GM19463 (cell line): ENCODE measurements at regions not wholly inside any gene's neighbourhood (a gene's known extent, or its start where the extent isn't known, plus 50 kb on each side); places are given as distances from the start of the nearest gene placed in this dataset.
A peak's percentile ranks its signal among the peaks of the same experiment; 100 is the strongest.

ENCODE experiments used
- ATAC-seq: cut with Tn5 transposase; IDR thresholded peaks from one replicate; pipeline ENCODE4 v1.9.1; 2021; ENCODE audit warnings: mild to moderate bottlenecking, moderate library complexity; ENCODE audit not compliant: unreplicated experiment

DNA sequence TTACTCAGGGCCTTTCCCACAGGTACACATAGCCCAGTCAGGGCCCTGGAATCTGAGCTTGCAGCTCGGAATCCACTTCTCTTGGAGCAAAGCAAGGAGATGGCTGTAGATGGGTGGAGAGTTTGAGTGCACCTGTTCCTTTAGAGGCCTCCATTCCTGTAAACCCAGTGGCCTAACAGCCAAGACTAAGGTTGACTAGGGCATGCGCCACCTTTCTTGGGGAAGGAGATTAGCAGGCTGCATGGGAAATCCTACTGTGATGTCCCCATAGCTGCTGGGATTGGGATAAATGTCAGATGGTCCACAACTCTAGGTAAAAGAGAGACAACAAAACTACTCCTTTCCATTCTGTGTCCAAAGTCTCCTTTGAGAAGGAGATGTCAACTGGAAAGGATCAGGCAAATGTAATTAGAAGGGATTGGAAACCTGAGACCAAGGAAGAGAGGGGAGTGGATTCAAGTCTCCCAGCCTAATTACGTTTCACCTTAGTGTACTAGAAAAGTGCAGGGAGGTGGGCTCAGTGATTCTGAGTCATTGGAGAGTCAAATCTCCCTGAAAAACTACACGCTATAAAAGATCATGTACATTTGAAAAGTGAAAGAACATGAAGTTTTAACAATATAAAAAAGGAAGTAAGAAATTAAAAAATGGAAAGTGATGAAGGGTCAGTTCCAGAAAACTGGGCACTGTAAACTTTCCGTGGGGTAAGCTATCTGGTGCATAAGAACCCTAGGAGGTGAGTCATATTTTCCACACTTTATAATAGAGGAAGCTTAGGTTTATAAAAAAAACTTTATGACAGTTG, 104.2 kb downstream of the SEC61B start:
- no peak for ATAC-seq

DNA sequence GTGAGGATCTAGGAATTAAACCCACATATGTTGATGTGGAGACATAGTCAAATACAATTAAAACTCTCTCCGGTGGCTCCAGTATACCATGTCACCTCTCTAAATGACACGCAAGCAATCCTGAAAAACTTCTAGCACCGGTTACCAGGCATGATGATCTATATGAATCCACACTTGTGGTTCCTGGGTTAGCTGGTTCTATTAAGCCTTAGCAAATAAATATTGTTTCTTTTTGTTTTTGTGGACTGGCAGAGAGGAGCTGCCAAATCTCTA, 104.8 kb downstream of the SEC61B start:
- no peak for ATAC-seq

DNA sequence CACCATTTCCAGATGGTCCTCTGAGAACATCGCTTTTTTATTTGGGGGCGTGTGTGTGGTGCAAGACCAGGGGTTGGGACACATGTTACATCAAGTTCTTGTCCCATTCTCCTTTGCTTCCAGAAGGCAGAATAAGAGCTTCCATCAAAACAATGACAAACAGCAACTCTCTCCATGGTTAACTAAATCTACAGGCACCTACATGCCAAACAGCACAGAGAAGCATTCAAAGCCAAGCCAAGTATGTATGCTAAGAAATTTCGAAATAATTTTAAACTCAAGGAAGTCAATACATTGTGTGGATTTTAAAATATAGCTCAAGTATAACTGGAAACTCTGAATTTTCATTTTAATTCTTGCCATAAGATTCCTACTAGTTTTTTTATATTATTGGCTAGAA, 105.6 kb downstream of the SEC61B start:
- ATAC-seq = no peak

DNA sequence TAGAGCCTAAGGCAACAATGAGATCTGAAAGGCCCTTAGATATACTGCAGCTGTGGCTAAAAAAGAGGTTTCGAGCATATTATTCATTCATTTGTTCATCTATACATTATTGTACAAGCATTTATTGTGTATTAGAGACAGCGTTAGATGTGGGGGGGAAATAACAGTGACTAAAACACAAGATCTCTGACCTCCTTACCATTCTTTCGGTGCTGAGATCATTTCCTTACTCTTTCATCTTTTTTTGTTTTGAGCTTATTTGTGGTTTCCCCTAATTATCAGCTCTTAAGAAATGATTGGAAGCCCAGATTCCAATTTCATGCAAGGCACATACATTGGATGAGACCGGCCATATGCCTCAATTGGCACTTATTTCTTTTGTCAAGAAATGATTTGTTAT, 113.2 kb downstream of the SEC61B start:
- ATAC-seq = no peak

DNA sequence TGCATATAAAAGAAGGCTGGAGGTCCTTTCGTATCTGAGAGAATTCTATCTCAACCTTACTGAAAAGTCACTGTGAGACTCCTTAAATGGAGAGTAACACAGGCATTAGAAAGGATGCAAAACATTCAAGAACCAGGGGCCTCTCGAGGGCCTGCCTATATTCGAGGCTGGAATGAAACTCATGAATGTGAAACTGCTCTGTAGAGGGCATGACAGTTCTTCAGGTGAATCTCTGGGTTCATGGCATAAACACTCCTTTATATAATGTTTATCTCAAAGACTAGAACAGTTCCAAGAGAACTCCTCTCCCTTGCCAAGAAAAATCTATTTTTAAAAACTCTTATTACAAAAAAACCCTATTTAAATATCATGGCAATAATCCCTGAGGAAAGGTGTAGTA, 113.9 kb downstream of the SEC61B start:
- ATAC-seq = no peak

DNA sequence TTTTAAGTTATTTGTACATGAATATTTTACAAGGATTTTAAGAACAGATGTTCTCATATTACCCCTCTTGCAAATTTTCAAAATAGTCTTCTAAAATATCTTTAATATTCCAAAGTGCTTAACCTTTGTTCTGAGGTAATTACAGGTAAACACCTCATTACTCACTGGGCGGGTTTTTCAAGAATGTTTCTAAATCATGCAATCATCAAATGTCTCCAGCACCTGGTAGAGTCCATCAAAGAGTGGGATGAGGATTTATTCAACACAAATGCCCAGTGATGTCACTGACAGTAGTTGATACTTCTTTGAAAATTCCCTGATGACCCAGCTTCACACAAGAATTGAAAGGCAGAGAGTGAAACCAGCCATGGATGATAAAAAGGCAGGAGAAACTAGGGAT, 114.4 kb downstream of the SEC61B start:
- ATAC-seq = no peak

DNA sequence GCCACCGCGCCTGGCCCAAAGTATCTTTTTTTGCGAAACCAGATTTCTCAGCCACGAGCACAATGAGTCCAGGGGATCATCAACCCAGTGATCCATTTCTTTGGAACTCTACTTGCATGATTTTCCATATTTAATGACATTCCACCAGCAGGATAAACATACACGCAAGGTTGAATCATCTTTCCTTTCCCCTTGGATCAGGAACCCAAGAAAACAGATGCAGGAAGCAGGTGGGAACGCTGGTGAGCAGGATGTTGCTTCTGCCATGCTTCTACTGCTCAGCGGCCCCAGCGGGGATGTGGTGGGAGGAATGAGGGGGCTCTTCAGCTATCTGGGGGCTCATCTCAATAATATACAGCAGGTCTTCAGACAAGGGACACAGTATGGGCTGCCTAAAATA, 118.2 kb downstream of the SEC61B start:
- no peak for ATAC-seq

DNA sequence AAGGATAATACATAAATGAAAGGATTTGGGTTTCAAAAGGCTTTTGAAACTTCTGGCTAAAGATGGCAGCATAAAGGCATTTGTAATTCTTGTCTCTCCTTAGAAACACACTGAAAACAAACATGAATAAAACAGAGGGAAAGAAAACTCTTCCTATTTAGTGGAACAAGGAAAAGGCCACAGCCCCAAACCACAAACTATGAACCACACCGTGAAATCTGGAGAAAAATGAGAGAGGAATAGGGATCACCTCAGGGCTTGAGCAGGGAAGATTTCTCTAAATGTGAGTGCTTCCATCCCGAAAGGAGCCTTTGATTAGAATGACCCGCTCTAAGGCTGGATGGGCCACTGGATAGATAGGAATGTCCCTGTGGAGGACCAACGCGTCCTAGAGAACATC, 119.6 kb downstream of the SEC61B start:
- no peak for ATAC-seq

DNA sequence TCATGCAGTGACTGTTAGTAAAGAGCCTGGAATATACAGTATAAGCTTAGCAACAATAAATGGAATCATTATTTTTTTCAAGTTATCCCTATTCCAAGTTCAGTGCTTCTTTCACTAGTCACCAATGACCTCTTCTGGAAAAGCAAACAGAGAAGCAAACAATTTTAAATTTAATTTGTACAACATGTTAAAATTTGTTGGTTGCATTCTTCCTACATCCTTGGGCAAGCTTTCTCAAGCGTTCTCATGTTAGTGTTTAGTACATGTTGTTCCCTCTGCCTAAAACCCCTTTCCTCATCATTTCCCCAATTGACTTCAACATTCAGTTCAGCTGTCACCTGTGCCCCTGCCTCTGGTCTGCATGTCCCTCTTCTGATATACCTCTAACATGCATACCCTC, 123.4 kb downstream of the SEC61B start:
- ATAC-seq = no peak

DNA sequence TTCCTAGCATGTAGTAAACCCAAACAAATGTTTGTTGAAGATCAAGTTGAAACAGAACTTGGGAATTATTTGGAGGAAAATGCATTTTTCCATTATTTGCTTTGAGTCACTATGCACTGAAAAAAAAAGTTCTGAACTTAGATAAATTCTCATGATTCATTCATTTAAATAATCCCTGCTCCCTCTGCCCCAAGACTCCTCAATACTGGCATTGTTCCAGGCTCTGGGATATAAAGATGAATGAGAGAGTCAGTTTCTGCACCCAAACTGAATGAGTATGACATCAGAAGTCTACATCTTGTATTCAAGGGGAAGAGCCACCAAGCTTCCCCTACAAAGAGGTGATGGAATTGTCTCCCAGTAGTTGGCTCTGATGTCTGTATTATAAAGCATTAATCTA, 123.9 kb downstream of the SEC61B start:
- ATAC-seq = no peak

DNA sequence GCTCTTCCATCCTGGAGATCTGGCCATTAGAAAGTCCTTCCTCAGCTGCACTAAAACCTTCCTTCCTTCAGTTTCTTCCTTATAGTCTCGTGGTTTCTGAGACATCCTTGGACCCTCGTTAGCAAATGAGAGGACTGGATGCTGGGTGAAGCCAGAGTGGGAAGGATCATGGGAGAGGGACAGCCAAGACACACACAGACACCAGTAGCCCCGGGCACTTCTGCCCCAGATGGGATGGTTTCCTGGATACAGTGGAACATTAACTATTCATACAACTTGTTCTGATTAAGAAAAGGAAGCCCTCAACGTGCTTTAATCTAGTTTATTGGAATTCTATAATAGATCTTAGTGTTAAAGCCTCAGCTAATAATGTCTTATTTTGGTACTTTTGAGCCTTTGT, 125.5 kb downstream of the SEC61B start:
- ATAC-seq = no peak

DNA sequence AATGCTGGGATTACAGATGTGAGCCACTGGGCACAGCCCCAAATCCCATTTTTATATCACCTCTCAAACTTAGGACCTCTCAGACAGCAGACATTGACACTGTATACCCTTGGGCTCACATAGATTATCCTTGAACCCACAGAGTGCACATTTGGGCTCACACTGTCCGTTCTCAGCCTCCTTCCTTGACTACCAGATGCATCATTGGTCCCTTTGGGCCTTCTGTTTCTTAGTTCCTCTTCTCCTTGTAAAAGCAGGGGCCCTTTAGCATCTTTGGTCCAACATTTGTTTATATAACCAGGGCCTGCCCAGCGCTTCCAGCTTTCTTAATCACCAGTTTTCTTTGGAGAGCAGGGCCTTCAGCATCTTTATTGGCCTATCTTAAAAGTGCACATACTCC, 126.2 kb downstream of the SEC61B start:
- ATAC-seq = no peak

DNA sequence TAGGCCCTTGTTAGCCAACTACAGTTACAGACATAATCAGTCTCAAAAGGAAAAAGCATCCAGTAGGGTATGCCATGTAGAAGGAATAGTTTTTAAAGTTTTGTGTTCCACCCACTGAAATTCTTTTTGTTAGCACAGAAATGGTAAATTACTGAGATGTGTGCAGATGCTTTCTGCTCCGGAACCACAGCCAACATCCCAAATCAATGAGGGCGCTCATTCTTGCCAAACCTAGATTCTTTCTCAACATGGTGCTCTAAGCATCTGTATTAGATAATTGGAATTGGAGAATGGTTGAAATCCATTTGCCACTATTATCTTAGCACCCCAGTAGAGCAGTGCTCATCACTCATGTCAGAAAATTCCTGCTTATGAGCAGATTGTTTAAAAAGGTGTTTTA, 127.8 kb downstream of the SEC61B start:
- ATAC-seq = no peak

DNA sequence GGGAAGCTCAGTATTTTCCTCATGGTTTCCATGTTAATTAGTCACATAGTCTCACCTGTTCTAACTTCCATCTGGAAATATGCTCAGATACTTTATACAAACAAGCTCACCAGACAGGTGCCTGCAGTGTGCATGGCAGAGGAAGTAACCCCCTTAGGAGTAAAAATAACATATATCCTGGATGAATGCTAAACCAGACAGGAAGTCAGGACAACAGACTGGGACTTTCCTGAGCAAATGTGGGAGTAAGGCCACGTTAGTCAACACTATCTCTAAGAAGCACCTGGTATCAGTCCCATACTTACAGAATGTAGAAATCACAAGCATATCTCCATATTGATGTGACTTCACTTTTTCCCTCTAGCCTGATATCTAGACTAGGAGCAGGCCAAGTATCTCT, 128.4 kb downstream of the SEC61B start:
- ATAC-seq = no peak

DNA sequence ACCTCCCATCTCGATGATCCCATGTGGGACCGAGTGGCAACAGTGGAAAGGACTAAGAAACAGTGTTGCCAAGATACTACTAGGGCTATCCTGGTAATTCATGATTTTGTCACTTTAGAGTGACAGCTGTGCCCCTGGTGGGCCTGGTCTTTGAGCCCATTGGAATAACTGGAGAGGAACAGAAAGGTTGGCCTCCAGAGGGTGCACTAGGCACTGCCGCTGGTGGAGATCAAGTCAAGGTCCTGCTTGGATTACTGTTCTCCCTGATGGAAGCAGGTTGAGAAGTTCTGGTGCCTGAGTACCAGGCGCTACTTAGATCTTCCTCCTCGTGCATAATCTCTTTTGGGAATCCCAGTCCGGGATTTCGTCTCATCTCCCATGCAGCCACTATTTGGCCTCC, 129.6 kb downstream of the SEC61B start:
- no peak for ATAC-seq

DNA sequence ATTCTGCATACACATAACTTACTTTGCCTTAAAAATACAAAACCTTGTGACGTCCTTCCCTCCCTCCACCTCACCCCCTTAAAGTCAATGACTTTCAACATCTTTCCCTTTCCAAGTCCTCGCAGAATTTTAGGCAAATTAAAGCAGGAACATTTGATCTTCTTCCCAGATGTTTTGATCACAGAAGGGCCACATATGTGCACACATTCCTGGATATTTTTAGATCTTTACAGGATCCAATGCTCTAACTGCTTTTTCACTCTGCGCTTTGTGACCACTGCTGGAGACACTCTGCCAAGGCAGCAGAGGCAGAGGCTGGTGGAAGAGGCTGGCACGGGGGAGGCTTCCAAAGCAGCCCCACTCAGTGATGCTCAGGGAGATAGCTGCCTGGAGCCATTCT, 130.7 kb downstream of the SEC61B start:
- ATAC-seq = no peak

DNA sequence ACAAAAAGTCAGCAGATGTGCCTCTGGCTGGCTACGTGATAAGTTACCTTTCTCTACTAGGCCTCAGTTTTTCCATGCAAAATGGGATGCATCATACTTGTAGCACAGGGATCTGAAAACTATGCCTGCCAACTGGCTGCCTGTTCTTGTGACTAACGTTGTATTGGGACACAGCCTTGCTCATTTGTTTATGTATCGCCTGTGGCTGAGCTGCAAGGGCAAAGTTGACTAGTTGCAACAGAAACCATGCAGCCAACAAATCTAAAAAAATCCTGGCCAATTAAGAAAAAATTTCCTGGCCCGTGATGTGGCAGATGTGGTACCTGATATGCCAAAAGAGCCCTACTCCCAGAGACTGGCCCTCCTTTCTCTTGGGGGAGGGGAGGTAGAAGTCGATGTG, 131.3 kb downstream of the SEC61B start:
- no peak for ATAC-seq

DNA sequence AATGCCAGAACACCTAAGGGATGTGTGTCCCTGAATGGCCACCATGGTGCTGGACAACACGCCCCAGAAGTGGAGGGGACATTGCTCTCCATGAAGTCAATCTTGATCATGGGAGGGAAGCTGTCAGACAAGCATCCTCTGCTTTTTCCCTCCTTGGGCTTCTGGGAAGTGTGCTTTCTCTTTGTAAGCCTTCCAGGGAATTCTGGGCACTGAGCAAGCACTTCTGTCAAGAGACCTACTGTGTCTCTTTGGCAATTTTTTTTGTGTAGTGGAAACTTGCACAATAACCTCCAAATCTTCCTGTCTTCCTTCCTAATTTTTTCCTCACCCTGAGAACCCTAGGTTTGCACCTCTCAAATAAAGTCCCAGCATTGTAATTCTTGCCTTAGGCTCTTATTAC, 132.0 kb downstream of the SEC61B start:
- ATAC-seq = no peak

DNA sequence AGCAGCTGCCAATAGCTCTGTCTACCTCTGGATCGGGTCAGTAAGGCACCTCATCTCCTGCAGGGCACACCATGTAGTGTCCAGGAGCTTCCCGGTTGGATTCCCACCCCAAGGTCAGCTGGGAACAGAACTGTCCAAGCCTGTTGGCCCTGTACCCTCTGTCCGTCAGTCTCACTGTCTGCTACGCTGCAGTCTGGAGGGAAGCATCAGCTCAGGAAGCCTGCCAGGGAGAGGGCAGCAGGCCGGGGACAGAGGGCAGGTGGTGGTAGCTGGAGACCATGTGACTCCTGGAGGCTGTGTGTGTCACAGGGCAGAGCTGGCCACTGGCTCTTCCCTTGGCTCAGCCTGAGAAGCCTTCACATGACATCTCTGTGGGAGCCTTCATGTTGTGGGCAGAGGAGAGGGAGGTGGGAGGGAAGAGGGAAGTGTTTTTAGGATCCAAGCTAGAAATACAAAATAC, 134.5 kb downstream of the SEC61B start:
- no peak for ATAC-seq

DNA sequence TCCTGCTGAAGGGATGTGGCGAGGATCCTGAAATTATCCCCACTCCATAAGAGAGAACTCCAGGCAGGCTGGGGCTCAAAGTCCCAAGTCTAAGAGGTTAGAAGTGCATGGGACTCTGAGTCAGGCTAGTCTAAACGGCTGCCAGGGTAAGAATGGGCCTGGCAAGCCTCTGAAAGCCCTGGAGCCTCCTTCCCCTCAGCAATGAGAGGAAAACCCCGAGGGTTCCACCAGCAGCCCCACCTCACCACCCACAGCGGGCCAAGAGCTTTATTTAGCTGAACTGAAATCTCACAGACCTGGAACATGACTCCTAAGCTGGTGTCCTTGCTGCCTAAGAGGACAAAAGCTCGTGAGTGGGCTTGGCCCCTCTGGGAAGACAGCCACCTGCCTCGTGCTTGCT, 135.5 kb downstream of the SEC61B start:
- ATAC-seq = peak; percentile 63

DNA sequence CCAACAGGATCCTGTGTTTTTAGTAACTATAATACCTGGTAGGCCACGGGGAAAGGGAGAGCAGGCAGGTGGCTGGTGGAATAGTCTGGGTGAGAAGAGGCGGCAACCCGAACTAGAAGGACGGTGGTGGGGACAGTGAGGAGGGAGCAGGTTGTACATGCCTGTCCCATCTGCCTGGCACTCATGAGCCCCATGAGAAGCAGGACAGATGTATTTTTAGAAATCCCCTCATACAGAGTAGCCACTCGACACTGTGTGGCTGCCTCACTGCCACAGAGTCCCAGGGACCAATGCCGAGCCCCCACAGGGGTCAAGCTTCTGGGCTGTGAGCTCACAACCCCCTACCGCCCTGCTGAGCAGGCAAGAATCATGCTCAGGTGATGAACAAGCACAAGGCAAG, 136.6 kb downstream of the SEC61B start:
- ATAC-seq = no peak

DNA sequence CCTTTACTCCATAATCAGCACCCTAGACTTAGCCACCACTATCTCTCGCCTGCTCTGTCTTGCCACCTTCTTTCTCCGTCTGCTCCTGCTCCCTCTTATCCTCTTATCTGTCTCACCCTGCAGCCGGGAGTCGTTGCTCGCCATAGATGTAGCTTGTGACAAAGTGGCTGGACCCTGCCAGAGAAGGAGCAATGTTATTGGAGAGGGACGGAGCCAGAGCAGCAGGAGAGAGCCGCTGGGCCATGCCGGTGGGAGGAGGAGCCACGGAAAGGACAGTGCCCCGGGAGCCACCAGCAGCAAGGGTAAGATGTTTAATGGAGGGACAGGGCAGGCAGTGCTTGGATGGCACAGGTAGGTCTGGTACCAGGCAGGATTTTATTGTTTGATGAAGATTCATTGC, 137.3 kb downstream of the SEC61B start:
- ATAC-seq = no peak

DNA sequence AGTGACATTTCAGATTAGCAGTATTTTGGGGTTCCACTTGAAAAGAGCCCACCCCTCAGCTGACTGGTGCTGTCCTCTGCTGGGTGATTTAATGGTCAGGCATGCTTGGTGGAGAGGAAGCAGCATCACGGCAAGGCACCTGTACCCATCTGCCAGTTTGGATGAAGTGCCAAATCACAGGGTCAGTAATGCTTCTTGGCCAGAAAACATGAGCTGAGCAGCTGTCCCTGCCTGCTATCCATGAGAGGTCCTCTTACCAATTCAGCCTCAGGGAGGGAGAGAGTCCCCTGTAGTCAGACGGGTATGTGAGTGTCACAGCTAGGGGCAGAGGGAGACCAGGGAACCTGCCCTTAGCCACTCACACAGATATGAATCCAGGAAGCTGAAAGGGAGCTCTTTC, 137.9 kb downstream of the SEC61B start:
- no peak for ATAC-seq
